B cell (primary cell): ENCODE measurements at regions not wholly inside any gene's neighbourhood (a gene's known extent, or its start where the extent isn't known, plus 50 kb on each side); places are given as distances from the start of the nearest gene placed in this dataset.

Experiments used
- ATAC-seq: fragments of 200-7000 bp; cut with Tn5 transposase; one replicate; pipeline ENCODE4 v1.10.0; 2021; ENCODE audit warnings: low read depth, mild to moderate bottlenecking, moderate number of reproducible peaks, moderate library complexity
- CTCF ChIA-PET: fragments of 350-600 bp; sonication (Branson Sonifier 250); formaldehyde crosslinking; loops from one replicate; lab custom pipeline; 2021; ENCODE audit warnings: antibody characterized with exemption, inconsistent platforms; lab: Charles Lee
- POLR2A ChIA-PET: fragments of 350-600 bp; sonication (Branson Sonifier 250); formaldehyde crosslinking; loops from one replicate; lab custom pipeline; 2021; ENCODE audit warnings: antibody characterized with exemption; lab: Charles Lee
- DNase-seq: peaks from one replicate; pipeline ENCODE4 v3.0.0; 2013
- H2AFZ ChIP-seq: 2 replicates; pipeline ENCODE4 v1.6.1; 2012; ENCODE audit warnings: mild to moderate bottlenecking, low read depth, low read length; ENCODE audit not compliant: insufficient read depth, poor library complexity, severe bottlenecking
- H3K27ac ChIP-seq, 2 donors: 1 replicate in 1 of 2; 2 replicates in 1 of 2; pipeline ENCODE4 v1.5.1; 2012 to 2013; ENCODE audit warnings: low read length in 2 of 2, mild to moderate bottlenecking in 2 of 2, moderate library complexity in 1 of 2
- H3K27me3 ChIP-seq, 4 experiments: fragments of 200-600 bp in 1 of 4; sonication (generic) in 1 of 4; replicated peaks in 1 of 4; 1 replicate in 2 of 4; 2 replicates in 2 of 4; pipeline versions ENCODE4 v1.6.1 to v1.7.0; 2013 to 2016; ENCODE audit warnings: low read length in 3 of 4, mild to moderate bottlenecking in 2 of 4, mixed read lengths in 1 of 4, moderate library complexity in 1 of 4; ENCODE audit not compliant: insufficient read depth in 4 of 4, control insufficient read depth in 3 of 4; ENCODE audit errors: control extremely low read depth in 1 of 4
- H3K36me3 ChIP-seq, 2 experiments: replicated peaks in 1 of 2; 1 replicate in 1 of 2; 2 replicates in 1 of 2; pipeline versions ENCODE4 v1.6.1 to v1.7.1; 2013; ENCODE audit warnings: low read length in 1 of 2; ENCODE audit not compliant: insufficient read depth in 2 of 2, control insufficient read depth in 1 of 2; ENCODE audit errors: control extremely low read depth in 1 of 2, extremely low read depth in 1 of 2
- H3K4me1 ChIP-seq, 2 donors: fragments of 200-600 bp in 1 of 2; sonication (generic) in 1 of 2; 1 replicate in 1 of 2; 2 replicates in 1 of 2; pipeline versions ENCODE4 v1.5.1 to v1.6.1; 2013 to 2017; ENCODE audit warnings: low read length in 2 of 2; ENCODE audit not compliant: control insufficient read depth in 2 of 2, insufficient read depth in 2 of 2
- H3K4me2 ChIP-seq: replicated peaks from 2 replicates; pipeline ENCODE3; 2012; ENCODE audit warnings: mild to moderate bottlenecking, low read depth, low read length; ENCODE audit not compliant: poor library complexity, severe bottlenecking
- H3K4me3 ChIP-seq, 5 experiments: fragments of 200-600 bp in 1 of 5; sonication (generic) in 1 of 5; 1 replicate in 3 of 5; 2 replicates in 2 of 5; pipeline versions ENCODE4 v1.5.1 to v1.7.0; 2011 to 2016; ENCODE audit warnings: low read length in 4 of 5, mild to moderate bottlenecking in 4 of 5, low read depth in 2 of 5, control low read depth in 1 of 5, moderate library complexity in 1 of 5; ENCODE audit not compliant: insufficient read depth in 1 of 5; ENCODE audit errors: control extremely low read depth in 1 of 5, extremely low read depth in 1 of 5
- H3K79me2 ChIP-seq: fragments of 200-600 bp; sonication (generic); one replicate; pipeline ENCODE4 v1.6.0; 2016; ENCODE audit warnings: low read length; ENCODE audit not compliant: control insufficient read depth, insufficient read depth
- H3K9ac ChIP-seq: fragments of 200-600 bp; sonication (generic); 2 replicates; pipeline ENCODE4 v1.6.1; 2017; ENCODE audit warnings: mild to moderate bottlenecking, low read length, moderate library complexity
- H3K9me3 ChIP-seq, 3 donors: one replicate each; pipeline versions ENCODE4 v1.6.1 to v1.7.1; 2013; ENCODE audit warnings: low read length in 2 of 3; ENCODE audit not compliant: control insufficient read depth in 2 of 3, insufficient read depth in 1 of 3; ENCODE audit errors: control extremely low read depth in 1 of 3
- H4K20me1 ChIP-seq: 2 replicates; pipeline ENCODE4 v1.6.0; 2012; ENCODE audit warnings: mild to moderate bottlenecking, low read length; ENCODE audit not compliant: insufficient read depth, control insufficient read depth, poor library complexity, severe bottlenecking
- H3K27ac Mint-ChIP-seq: one replicate; pipeline ENCODE4 v1.8.0; 2021; ENCODE audit warnings: mixed read lengths
- H3K27me3 Mint-ChIP-seq: one replicate; pipeline ENCODE4 v1.8.0; 2021; ENCODE audit warnings: mixed read lengths
- H3K4me1 Mint-ChIP-seq: one replicate; pipeline ENCODE4 v1.8.0; 2021; ENCODE audit warnings: mixed read lengths
- H3K4me3 Mint-ChIP-seq: one replicate; pipeline ENCODE4 v1.8.0; 2021; ENCODE audit warnings: mixed read lengths
- H3K9me3 Mint-ChIP-seq: one replicate; pipeline ENCODE4 v1.8.0; 2022; ENCODE audit warnings: mixed read lengths; ENCODE audit not compliant: insufficient read depth
- EZH2 ChIP-seq: IDR thresholded peaks from 2 replicates; pipeline ENCODE4 v1.6.1; 2012; ENCODE audit warnings: borderline replicate concordance, low read depth, mild to moderate bottlenecking, moderate library complexity, low read length; ENCODE audit not compliant: insufficient read depth, poor library complexity, severe bottlenecking
- WGBS: methylation state at CpG from one replicate; pipeline ENCODE4 v1.1.5; 2013; ENCODE audit warnings: missing lambda C conversion rate; ENCODE audit not compliant: insufficient coverage; 5-methylcytosine and 5-hydroxymethylcytosine counted together
- intact Hi-C: fragments of 100-400 bp; cut with micrococcal nuclease; formaldehyde crosslinking; loops from one replicate; pipeline ENCODE4 v1.10.0; 2022
- TF ChIP-seq, protein P1 (sequence below): fragments of 200-600 bp; IDR thresholded peaks from one replicate; pipeline ENCODE4 v1.8.0; 2022; ENCODE audit warnings: antibody characterized with exemption, mild to moderate bottlenecking

DNA sequence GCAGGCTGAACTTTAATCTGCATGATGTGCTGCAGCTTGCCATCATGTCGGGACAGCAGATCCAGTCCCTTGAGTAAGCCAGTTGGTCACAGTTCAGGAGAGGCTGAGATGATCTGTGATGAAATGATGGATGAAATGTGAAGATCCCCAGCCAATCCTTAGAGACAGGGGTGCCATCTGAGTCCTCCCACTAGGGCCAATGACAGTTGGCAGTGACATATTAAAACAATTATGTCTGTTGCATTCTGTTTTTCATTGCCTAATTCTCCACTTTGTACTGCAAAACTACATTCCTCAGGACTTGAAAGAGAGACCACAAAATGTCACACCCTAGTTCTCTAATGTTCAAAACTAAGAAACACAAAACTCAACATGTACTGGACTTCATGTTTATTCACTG, 66.3 kb upstream of the CAV2 start:
- CTCF ChIA-PET, result interaction anchor here (0.6 kb wide), 1 partner anchor 113 kb away, joined by 3 read pairs; no protein-coding TSS in a partner anchor
- no peaks in the 10 kb centered on the region for H3K79me2 ChIP-seq
- no peaks in the 10 kb centered on the region for H3K36me3 ChIP-seq
- H3K9me3 ChIP-seq, result no peaks in the 10 kb centered on the region
- no peak overlapping the region for H3K9ac ChIP-seq
- no peak overlapping the region for H3K4me3 ChIP-seq
- 67% methylated on average over 1 of the region's 1 CpG for WGBS
- TF ChIP-seq, protein P1, sequence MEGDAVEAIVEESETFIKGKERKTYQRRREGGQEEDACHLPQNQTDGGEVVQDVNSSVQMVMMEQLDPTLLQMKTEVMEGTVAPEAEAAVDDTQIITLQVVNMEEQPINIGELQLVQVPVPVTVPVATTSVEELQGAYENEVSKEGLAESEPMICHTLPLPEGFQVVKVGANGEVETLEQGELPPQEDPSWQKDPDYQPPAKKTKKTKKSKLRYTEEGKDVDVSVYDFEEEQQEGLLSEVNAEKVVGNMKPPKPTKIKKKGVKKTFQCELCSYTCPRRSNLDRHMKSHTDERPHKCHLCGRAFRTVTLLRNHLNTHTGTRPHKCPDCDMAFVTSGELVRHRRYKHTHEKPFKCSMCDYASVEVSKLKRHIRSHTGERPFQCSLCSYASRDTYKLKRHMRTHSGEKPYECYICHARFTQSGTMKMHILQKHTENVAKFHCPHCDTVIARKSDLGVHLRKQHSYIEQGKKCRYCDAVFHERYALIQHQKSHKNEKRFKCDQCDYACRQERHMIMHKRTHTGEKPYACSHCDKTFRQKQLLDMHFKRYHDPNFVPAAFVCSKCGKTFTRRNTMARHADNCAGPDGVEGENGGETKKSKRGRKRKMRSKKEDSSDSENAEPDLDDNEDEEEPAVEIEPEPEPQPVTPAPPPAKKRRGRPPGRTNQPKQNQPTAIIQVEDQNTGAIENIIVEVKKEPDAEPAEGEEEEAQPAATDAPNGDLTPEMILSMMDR, result no peak
- TF ChIP-seq EZH2, result no peak
- H3K4me3 Mint-ChIP-seq, result no peak overlapping the region
- H3K27ac Mint-ChIP-seq, result no peak overlapping the region
- no peaks in the 10 kb centered on the region for H3K27me3 ChIP-seq
- intact Hi-C loops, result no loop called here
- no peak overlapping the region for H2AFZ ChIP-seq
- H3K27ac ChIP-seq, result no peak overlapping the region
- peaks cover 17% of the 10 kb centered on the region for H3K27me3 Mint-ChIP-seq
- H4K20me1 ChIP-seq, result no peaks in the 10 kb centered on the region
- POLR2A ChIA-PET, result no interaction called here
- no peak overlapping the region for H3K4me2 ChIP-seq
- no peaks in the 10 kb centered on the region for H3K4me1 ChIP-seq
- ATAC-seq (no peak), DNase-seq (no peak)
- no peaks in the 10 kb centered on the region for H3K4me1 Mint-ChIP-seq
- no peaks in the 10 kb centered on the region for H3K9me3 Mint-ChIP-seq

DNA sequence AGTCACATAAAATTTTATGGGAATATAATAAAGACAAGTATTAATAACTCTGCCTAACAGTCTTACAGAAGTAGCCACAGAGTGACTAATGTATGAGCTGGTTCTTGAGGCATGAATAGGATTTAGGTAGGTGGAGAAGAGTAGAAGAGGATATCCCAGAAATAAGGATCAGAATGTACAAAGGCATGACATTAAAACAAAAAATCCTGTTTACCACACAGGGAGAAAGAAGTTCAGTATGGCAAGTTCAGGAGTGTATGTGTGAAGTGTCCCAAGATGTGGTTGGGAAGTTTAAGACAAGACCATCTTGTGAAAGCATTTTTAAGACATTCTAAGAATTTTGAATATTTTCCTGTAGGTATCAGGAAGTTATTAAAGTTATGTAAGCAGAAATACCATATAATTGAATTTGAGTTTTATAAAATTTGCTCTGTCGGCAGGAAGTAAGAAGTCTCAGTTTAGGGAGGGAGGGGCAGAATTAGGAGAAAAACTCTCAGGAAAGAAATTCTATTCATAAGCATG, 64.7 kb upstream of the CAV2 start:
- Histone ChIP-seq H3K4me1 (no peaks in the 10 kb centered on the region), H3K27ac (no peak overlapping the region), H4K20me1 (no peaks in the 10 kb centered on the region), H3K36me3 (no peaks in the 10 kb centered on the region), H3K79me2 (no peaks in the 10 kb centered on the region), H3K27me3 (no peaks in the 10 kb centered on the region), H3K4me2 (no peak overlapping the region), H3K9ac (no peak overlapping the region), H3K9me3 (no peaks in the 10 kb centered on the region), H2AFZ (no peak overlapping the region), H3K4me3 (no peak overlapping the region)
- ChIA-PET POLR2A (no interaction called here), CTCF (no interaction called here)
- Mint-ChIP-seq H3K27ac (no peak overlapping the region), H3K9me3 (no peaks in the 10 kb centered on the region), H3K4me3 (no peak overlapping the region), H3K4me1 (no peaks in the 10 kb centered on the region), H3K27me3 (peaks cover 22% of the 10 kb centered on the region)
- WGBS, result no CpG with 5 or more reads among the region's 1 CpG
- no peak for DNase-seq
- no peak for ATAC-seq
- intact Hi-C loops, result no loop called here
- TF ChIP-seq, protein P1, result no peak
- TF ChIP-seq EZH2, result no peak
